Uterus (tissue), 3 donors: ENCODE measurements at regions not wholly inside any gene's neighbourhood (a gene's known extent, or its start where the extent isn't known, plus 50 kb on each side); places are given as distances from the start of the nearest gene placed in this dataset.
"Not testable (repeated sequence)": the region's sequence is repeated elsewhere in the genome, so short reads cannot be mapped to it uniquely, and the experiment has no call there.

ENCODE experiments used
- DNase-seq, 2 donors: peaks; one replicate each; pipeline ENCODE4 v3.0.0-alpha.2; 2019 to 2020
- H3K27ac ChIP-seq, 2 donors: fragments of 200-600 bp; sonication (generic); 1 replicate in 1 of 2; 2 replicates in 1 of 2; pipeline ENCODE4 v1.5.1; 2016 to 2018
- H3K27me3 ChIP-seq, 2 donors: fragments of 200-600 bp; sonication (generic); one replicate each; pipeline ENCODE4 v1.5.1; 2018 to 2019; ENCODE audit warnings: control low read depth in 1 of 2
- H3K36me3 ChIP-seq, 2 donors: fragments of 200-600 bp; sonication (generic); one replicate each; pipeline ENCODE4 v1.5.1; 2019; ENCODE audit warnings: control low read depth in 1 of 2
- H3K4me1 ChIP-seq, 2 donors: fragments of 200-600 bp; sonication (generic); one replicate each; pipeline ENCODE4 v1.5.1; 2018 to 2019; ENCODE audit warnings: control low read depth in 1 of 2
- H3K4me3 ChIP-seq, 2 donors: fragments of 200-600 bp; sonication (generic); 1 replicate in 1 of 2; 2 replicates in 1 of 2; pipeline ENCODE4 v1.5.1; 2018 to 2019; ENCODE audit warnings: mild to moderate bottlenecking in 1 of 2
- H3K9me3 ChIP-seq, 2 donors: fragments of 200-600 bp; sonication (generic); one replicate each; pipeline ENCODE4 v1.5.1; 2019; ENCODE audit warnings: control low read depth in 1 of 2
- CTCF ChIP-seq, 4 experiments: fragments of 200-600 bp in 2 of 4; fragments of 450-650 bp in 2 of 4; sonication (generic) in 2 of 4; IDR thresholded peaks; one replicate each; pipeline ENCODE4 v1.5.1; 2016 to 2019; ENCODE audit warnings: antibody characterized with exemption in 4 of 4, mild to moderate bottlenecking in 2 of 4, moderate library complexity in 1 of 4
- POLR2A ChIP-seq, 2 donors: fragments of 450-650 bp; IDR thresholded peaks; one replicate each; pipeline ENCODE4 v1.6.1; 2016; ENCODE audit warnings: antibody characterized with exemption in 2 of 2, mild to moderate bottlenecking in 1 of 2, moderate library complexity in 1 of 2
- intact Hi-C: fragments of 100-400 bp; cut with DNase I; formaldehyde crosslinking; loops from one replicate; pipeline ENCODE4 v1.15.1; 2023; ENCODE audit warnings: low total_unique reads
- donor health status: DM: yes; HTN: yes; CAD: no.

DNA sequence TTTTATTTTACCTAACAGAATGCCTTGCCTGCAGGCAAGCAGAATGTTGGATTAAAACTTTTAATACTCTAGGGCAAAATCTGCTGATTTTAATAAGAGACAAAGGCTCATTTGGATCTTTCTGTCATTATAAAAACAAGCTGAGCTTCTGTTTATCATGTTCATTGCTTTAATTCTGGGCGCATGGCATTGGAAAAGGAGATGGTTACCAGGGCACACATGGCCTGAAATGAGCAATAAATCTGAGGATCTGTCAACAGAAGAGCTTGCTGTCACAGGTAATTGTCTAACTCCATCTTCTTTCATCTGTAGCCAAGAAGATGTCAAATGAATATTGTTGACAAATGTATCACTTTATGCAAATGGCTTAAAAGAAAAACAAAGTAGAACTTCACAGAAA, 439.6 kb downstream of the DOK5 start:
- intact Hi-C loops: no loop called here

GRCh38 chr20:54909702-54910101, 434.3 kb downstream of the DOK5 start:
- Histone ChIP-seq H3K27me3 (no peaks in the 10 kb centered on the region), H3K27ac (no peak overlapping the region), H3K4me3 (no peak overlapping the region), H3K4me1 (no peaks in the 10 kb centered on the region), H3K36me3 (no peaks in the 10 kb centered on the region), H3K9me3 (no peaks in the 10 kb centered on the region)
- DNase-seq: no peak
- TF ChIP-seq POLR2A (IDR thresholded peaks at IDR 0.05) (no peak), CTCF (IDR thresholded peaks at IDR 0.05) (no peak)
- intact Hi-C loops: no loop called here

More for the DNA sequence above, 439.6 kb downstream of the DOK5 start:
- Histone ChIP-seq H3K36me3 (no peaks in the 10 kb centered on the region), H3K4me3 (no peak overlapping the region), H3K27me3 (no peaks in the 10 kb centered on the region), H3K9me3 (no peaks in the 10 kb centered on the region), H3K4me1 (no peaks in the 10 kb centered on the region), H3K27ac (no peak overlapping the region)
- no peak for TF ChIP-seq POLR2A (IDR thresholded peaks at IDR 0.05)
- no peak for TF ChIP-seq CTCF (IDR thresholded peaks at IDR 0.05)
- no peak for DNase-seq

- H3K27me3 ChIP-seq, H3K4me3 ChIP-seq, intact Hi-C loops, H3K9me3 ChIP-seq, DNase-seq, H3K36me3 ChIP-seq, H3K4me1 ChIP-seq, H3K27ac ChIP-seq: not testable (repeated sequence)
Observed at GRCh38 chr20:54906134-54906533, 430.7 kb downstream of the DOK5 start.

DNA sequence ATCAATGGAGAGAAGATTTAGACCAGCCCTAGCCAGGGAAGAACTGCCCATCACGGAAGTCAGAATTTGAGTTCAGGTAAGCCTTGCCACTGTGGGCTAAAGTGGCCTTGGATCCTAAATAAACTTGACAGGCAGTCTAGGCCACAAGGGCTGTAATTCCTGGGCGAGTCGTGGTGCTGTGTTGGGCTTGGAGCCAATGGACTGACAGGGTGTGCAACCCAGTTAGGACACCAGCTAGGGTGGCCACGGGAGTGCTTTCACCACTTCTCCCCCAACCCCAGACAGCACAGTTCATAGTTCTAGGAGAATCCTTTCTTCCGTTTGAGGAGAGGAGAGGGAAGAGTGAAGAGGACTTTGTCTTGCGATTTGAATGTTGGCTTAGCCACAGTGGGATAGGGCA, 422.4 kb downstream of the DOK5 start:
- Histone ChIP-seq H3K27me3 (no peaks in the 10 kb centered on the region), H3K27ac (no peak overlapping the region), H3K9me3 (no peaks in the 10 kb centered on the region), H3K4me3 (no peak overlapping the region), H3K36me3 (no peaks in the 10 kb centered on the region), H3K4me1 (no peaks in the 10 kb centered on the region)
- intact Hi-C loops: no loop called here
- TF ChIP-seq POLR2A (IDR thresholded peaks at IDR 0.05): no peak
- TF ChIP-seq CTCF (IDR thresholded peaks at IDR 0.05): no peak
- no peak for DNase-seq

DNA sequence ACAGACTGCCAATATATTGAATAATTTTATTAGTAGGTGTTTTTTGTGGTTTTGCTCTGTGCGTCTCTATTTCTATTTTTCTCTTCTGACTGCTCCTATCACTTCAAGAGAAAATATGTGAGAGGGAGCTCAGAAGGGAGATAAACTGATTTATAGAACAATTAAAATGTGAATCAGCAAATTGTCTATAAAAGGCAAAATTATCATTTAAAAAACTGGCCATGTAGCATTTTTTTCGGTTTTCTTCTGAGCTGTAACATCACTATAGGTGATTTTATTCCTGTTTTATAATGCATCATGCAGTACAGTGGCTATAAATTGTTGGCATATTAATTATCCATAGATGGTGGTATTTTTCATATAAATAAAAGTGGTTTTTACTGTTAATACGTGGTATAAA, 416.5 kb downstream of the DOK5 start:
- no peaks in the 10 kb centered on the region for H3K27me3 ChIP-seq
- no peak for DNase-seq
- H3K4me1 ChIP-seq: no peaks in the 10 kb centered on the region
- no peaks in the 10 kb centered on the region for H3K36me3 ChIP-seq
- intact Hi-C loops: no loop called here
- H3K27ac ChIP-seq: no peak overlapping the region
- H3K4me3 ChIP-seq: no peak overlapping the region
- no peaks in the 10 kb centered on the region for H3K9me3 ChIP-seq
- no peak for TF ChIP-seq POLR2A (IDR thresholded peaks at IDR 0.05)
- TF ChIP-seq CTCF (IDR thresholded peaks at IDR 0.05): no peak

- H3K4me3 ChIP-seq: no peak overlapping the region
- intact Hi-C loops: no loop called here
- H3K36me3 ChIP-seq: no peaks in the 10 kb centered on the region
- H3K9me3 ChIP-seq: no peaks in the 10 kb centered on the region
- no peak for DNase-seq
- no peaks in the 10 kb centered on the region for H3K4me1 ChIP-seq
- H3K27ac ChIP-seq: no peak overlapping the region
- no peaks in the 10 kb centered on the region for H3K27me3 ChIP-seq
- TF ChIP-seq CTCF (IDR thresholded peaks at IDR 0.05) (no peak), POLR2A (IDR thresholded peaks at IDR 0.05) (no peak)
Observed at GRCh38 chr20:54879393-54879792, 404.0 kb downstream of the DOK5 start.
